Stimulated activated CD4-positive, alpha-beta T cell treated with anti-CD3 and anti-CD28 coated beads, Interleukin-2, amount 100 ng/mL, for 24 hours (primary cell): ENCODE measurements at regions not wholly inside any gene's neighbourhood (a gene's known extent, or its start where the extent isn't known, plus 50 kb on each side); places are given as distances from the start of the nearest gene placed in this dataset.
"Not testable (repeated sequence)": the region's sequence is repeated elsewhere in the genome, so short reads cannot be mapped to it uniquely, and the experiment has no call there.

Experiments used
- DNase-seq, 2 donors: peaks; one replicate each; pipeline ENCODE4 v3.0.0-alpha.2; 2020

DNA sequence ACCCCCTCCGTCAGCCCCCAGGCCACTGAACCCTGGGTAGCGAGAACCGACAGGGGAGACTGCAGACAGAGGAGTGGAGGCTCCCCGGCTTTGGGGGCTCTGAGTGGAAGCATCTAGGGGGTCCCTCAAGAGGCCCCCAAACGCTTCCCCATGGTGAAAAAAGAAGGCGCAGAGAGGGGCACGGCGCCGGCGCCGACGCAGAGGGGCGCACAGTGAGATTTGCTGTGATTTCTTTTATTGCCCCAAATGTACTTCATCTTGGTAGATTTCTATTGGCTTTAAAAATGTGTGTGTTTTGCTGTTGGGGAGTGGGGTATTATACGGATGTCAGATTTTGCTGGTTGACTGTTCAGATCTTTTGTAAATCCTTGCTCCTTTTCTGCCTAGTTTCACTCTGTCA, 392.9 kb downstream of the GOLGA6L6 start:
- DNase-seq, result not testable (repeated sequence)

DNA sequence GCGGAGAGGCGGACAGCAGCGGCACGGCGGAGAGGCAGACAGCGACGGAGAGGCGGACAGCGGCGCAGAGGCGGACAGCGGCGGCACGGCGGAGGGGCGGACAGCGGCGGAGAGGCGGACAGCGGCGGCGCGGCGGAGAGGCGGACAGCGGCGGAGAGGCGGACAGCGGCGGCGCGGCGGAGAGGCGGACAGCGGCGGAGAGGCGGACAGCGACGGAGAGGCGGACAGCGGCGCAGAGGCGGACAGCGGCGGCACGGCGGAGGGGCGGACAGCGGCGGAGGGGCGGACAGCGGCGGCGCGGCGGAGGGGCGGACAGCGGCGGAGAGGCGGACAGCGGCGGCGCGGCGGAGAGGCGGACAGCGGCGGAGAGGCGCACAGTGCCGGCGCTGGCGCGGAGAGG, 393.6 kb downstream of the GOLGA6L6 start:
- DNase-seq, result not testable (repeated sequence)

DNA sequence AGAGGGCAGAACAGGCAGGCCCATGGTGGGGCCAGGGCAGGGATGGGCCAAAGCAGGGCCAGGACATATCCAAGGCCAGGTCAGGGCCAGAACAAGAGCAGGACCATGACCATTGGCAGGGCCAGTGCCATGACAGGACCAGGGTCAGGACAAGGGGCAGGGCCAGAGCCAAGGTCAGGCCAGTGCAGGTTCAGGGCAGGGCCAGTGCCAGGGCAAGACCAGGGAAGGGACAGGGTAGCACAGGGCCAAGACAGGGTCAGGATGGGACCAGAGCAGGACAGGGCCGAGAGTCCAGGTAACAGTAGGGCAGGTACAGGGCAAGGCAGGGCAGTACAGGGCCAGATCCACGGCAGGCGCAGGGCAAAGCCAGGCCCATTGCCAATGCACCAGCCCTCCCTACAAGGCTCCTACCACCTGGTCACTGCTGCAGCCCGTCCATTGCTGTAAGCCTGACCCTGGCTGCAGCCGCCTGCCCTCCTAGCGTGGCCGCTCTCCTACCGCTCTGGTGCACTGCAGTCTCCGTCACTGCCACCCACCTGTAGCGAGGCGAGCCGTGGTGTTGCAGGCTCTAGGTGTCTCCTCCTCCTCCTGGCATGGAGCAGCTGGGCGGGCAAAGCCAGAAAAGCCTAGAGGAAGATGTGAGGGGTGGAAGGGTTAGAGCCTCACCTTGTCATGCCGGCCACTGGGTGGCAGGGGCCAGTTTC, 397.1 kb downstream of the GOLGA6L6 start:
- DNase-seq, result not testable (repeated sequence)

DNA sequence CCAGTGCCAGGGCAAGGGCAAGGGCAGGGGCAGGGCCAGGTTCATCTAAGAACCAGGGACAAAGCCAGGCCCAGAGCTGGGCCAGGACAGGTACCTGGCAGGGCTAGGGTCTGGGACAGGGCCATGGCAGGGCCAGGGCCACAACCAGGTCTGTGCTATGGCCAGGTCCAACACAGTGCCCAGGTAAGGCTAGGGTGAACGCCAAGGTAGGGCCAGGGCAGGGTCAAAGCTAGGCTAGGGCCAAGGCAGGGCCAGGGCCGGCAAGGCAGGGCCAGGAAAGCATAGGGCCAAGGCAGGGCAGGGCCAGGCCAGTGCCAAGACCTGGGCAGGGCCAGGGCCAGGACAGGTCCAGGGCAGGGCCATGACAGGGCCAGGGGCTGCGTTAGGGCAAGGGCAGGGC, 398.7 kb downstream of the GOLGA6L6 start:
- DNase-seq, result not testable (repeated sequence)

DNA sequence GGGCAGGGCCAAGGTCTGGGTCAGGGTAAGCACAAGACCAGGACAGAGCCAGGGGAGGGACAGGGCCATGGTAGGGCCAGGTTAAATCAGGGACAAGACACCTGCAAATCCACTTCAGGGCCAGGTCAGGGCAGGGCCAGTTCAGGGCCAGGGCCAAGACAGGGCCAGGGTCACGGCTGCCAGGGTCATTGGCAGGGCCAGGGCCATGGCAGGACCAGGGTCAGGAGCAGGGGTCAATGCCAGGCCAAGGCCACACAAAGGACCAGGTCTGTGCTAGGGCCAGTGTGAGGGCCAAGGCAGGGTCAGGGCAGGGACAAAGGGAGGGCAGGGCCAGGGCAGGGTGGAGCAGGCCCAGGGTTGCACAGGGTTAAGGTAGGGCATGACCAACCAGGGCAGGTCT, 399.2 kb downstream of the GOLGA6L6 start:
- DNase-seq, result not testable (repeated sequence)

DNA sequence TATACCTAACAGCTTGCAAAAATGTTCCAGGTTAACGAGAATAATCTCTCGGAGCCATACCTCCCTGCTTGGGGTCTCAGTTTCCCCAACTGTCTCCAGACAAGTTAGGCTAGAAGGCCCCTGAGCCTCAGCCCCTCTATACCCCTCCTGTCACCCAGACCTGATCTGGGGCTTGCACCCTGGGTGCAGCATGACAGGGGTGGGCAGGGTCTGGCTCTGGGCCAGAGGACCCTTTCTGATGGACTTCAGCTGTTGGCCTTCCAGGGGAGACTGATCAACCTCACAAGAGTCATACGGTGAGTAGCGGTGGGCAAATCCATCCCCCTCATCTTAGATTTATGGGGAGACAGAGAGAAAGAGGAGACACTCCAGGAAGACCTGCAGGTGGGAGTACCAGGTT, 416.9 kb downstream of the GOLGA6L6 start:
- not testable (repeated sequence) for DNase-seq

DNA sequence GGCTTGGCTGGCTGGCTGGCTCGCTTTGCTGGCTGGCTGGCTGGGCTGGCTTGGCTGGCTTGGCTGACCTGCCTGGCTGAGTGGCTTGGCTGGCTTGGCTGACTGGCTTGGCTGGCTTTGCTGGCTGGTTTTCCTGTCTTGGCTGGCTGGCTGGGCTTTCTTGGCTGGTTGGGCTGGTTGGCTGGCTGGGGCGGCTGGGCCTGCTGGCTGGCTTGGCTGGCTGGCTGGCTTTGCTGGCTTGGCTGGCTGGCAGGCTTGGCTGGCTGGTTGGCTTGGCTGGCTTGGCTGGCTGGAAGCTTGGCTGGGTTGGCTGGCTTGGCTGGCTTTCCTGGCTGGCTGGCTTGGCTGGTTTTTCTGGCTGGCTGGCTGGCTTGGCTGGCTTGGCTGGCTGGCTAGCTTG, 435.6 kb downstream of the GOLGA6L6 start:
- DNase-seq, result no peak

DNA sequence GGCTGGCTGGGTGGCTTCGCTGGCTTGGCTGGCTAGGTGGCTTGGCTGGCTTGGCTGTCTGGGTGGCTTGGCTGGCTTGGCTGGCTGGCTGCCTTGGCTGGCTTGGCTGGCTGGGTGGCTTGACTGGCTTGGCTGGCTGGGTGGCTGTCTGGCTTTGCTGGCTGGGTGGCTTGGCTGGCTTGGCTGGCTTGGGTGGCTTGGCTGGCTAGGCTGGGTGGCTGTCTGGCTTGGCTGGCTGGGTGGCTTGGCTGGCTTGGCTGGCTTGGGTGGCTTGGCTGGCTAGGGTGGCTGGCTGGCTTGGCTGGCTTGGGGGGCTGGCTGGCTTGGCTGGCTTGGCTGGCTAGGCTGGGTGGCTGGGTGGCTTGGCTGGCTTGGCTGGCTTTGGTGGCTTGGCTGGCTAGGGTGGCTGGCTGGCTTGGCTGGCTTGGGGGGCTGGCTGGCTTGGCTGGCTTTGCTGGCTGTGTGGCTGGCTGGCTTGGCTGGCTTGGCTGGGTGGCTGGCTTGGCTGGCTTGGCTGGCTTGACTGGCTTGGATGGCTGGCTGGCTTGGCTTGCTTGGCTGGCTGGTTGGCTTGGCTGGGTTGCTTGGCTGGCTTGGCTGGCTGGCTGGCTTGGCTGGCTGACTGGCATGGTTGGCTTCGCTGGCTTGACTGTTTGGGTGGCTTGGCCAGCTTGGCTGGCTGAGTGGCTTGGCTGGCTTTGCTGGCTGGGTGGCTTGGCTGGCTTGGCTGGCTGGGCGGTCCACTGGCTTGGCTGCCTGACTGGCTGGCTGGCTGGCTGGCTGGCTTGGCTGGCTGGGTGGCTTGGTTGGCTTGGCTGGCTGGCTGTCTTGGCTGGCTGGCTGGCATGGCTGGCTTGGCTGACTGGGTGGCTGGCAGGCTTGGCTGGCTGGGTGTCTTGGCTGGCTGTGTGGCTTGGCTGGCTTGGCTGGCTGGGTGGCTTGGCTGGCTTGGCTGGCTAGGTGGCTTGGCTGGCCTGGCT, 436.3 kb downstream of the GOLGA6L6 start:
- DNase-seq, result not testable (repeated sequence)

DNA sequence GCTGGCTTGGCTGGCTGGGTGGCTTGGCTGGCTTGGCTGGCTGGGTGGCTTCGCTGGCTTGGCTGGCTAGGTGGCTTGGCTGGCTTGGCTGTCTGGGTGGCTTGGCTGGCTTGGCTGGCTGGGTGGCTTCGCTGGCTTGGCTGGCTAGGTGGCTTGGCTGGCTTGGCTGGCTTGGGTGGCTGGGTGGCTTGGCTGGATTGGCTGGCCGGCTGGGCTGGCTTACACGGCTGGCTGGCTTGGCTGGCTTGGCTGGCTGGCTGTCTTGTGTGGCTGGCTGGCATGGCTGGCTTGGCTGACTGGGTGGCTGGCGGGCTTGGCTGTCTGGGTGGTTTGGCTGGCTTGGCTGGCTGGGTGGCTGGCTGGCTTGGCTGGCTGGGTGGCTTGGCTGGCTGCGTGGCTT, 437.0 kb downstream of the GOLGA6L6 start:
- peak in 1 of 2 donors; percentile 17 for DNase-seq

DNA sequence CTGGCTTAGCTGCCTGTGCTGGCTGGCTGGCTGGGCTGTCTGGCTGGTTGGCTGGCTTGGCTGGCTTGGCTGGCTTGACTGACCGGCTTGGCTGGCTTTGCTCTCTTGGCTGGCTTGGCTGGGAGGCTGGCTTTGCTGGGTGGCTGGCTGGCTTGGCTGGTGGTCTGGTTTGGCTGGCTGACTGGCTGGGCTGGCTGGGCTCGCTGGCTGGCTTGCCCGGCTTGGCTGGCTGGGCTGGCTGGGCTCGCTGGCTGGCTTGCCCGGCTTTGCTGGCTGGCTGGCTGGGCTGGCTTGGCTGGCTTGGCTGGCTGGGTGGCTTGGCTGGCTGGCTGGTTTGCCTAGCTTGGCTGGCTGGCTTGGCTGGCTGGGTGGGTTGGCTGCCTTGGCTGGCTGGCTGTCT, 438.7 kb downstream of the GOLGA6L6 start:
- peak in 1 of 2 donors; percentile 17 for DNase-seq

DNA sequence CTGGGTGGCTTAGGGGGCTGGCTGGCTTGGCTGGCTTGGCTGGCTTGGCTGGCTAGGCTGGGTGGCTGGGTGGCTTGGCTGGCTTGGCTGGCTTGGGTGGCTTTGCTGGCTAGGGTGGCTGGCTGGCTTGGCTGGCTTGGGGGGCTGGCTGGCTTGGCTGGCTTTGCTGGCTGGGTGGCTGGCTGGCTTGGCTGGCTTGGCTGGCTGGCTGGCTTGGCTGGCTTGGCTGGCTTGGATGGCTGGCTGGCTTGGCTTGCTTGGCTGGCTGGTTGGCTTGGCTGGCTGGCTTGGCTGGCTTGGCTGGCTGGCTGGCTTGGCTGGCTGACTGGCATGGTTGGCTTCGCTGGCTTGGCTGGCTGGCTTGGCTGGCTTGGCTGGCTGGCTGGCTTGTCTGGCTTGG, 439.4 kb downstream of the GOLGA6L6 start:
- peak in 1 of 2 donors; percentile 18 for DNase-seq

DNA sequence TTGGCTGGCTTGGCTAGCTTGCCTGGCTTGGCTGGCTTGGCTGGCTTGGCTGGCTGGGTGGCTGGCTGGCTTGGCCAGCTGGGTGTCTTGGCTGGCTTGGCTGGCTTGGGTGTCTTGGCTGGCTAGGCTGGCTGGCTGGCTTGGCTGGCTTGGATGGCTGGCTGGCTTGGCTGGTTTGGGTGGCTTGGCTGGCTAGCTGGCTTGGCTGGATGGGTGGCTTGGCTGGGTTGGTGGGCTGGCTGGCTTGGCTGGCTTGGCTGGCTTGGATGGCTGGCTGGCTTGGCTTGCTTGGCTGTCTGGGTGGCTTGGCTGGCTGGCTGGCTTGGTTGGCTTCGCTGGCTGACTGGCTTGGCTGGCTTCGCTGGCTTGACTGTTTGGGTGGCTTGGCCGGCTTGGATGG, 440.3 kb downstream of the GOLGA6L6 start:
- not testable (repeated sequence) for DNase-seq

DNA sequence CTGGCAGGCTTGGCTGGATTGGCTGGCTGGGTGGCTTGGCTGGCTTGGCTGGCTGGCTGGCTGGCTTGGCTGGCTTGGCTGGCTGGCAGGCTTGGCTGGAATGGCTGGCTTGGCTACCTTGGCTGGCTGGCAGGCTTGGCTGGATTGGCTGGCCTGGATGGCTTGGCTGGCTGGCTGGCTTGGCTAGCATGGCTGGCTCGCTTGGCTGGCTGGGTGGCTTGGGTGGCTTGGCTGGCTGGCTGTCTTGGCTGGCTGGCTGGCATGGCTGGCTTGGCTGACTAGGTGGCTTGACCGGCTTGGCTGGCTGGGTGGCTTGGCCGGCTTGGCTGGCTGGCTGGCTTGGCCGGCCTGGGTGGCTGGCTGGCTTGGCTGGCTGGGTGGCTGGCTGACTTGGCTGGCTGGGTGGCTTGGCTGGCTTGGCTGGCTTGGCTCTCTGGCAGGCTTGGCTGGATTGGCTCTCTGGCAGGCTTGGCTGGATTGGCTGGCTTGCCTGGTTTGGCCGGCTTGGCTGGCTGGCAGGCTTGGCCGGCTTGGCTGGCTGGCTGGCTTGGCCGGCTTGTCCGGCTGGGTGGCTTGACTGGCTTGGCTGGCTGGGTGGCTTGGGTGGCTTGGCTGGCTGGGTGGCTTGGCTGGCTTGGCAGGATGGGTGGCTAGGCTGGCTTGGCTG, 440.9 kb downstream of the GOLGA6L6 start:
- DNase-seq, result not testable (repeated sequence)

DNA sequence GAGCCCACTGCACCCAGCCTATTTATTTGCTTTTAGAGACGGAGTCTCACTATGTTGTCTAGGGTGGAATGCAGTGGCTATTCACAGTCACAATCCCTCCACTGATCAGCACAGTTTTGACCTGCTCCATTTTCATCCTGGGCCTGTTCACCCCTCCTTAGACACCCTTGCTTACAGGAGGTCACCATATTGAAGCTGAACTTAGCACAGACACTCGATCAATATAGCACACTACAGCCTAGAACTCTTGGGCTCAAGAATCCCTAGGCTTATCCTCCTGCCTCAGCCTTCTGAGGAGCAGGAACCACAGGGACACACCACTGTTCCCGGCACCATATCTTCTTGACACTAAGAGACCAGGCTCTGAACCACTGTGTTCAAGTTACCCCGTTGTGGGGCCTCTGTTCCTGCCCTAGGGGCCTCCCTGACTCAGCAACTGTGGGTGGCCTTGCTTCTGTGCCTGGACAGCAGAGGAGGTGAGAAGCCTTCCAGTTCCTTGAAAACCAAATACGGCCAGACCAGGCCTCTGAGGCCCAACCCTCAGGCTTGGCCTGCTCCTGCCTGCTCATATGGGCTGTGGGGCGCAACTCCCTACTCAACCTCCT, 445.8 kb downstream of the GOLGA6L6 start:
- DNase-seq, result not testable (repeated sequence)

DNA sequence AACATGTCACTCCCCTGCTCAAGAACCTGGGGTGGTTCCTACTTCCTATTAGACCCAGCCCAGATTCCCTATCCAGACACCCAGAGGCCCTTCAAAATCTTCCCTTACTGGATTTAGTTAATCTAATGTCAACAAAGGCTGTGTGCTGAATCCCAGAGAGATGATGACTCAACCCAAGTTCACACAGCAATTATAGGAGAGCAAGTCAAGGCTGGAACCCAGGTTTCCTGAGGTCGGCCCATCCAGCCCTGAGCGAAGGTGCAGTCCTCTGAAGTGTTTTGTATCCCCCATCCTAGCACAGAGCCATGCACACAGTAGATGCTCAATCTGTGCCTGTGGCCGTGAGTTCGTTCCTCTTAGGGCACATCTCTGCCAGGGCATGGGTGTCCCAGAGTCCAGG, 452.1 kb downstream of the GOLGA6L6 start:
- DNase-seq, result not testable (repeated sequence)

DNA sequence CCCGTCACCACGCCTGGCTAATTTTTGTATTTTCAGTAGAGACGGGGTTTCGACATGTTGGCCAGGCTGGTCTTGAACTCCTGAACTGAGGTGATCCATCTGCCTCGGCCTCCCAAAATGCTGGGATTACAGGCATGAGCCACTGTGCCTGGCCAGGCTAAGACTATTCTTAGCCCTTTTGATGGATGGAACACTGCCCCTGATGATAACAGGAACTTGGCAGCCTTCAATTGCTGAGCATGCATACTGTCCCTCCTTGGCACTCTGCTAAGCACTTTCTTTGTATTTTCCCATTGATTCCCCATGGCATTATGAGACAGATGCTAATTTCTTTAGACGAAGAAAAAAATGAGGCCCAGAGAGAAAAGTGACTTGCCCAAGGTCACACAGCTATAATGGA, 457.6 kb downstream of the GOLGA6L6 start:
- not testable (repeated sequence) for DNase-seq

DNA sequence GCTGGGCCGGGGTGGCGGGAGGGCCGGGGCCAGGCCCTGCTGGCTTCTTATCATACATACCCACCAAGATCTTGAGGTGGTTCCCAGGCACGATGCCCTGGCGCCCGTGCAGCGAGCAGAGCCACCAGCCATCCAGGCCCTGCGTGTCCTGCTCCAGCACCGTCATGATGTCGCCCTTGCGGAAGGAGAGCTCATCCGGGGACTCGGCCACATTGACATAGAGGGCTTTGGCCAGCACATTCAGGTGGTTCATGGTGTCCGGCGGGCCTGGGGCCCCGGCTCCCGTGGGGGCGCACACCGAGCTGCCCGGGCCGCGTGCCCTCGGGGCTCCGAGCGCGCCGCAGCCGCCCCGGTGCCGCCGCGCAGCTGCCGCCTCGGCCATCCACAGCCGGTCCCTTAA, 467.5 kb downstream of the GOLGA6L6 start:
- DNase-seq, result not testable (repeated sequence)

DNA sequence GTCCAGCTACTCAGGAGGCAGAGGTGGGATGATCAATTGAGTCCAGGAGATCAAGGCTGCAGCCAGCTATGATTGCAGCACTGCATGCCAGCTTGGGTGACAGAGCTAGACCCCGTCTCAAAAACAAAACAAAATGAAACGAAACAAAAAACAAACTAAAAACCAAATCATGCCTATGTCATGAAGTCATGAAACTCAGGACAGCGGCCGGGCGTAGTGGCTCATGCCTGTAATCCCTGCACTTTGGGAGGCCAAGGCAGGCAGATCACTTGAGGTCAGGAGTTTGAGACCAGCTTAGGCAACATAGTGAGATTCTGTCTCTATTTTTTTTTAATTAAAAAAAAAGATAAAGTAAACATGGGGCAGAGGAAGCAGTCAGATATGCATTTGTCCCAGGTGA, 472.6 kb downstream of the GOLGA6L6 start:
- DNase-seq, result not testable (repeated sequence)

DNA sequence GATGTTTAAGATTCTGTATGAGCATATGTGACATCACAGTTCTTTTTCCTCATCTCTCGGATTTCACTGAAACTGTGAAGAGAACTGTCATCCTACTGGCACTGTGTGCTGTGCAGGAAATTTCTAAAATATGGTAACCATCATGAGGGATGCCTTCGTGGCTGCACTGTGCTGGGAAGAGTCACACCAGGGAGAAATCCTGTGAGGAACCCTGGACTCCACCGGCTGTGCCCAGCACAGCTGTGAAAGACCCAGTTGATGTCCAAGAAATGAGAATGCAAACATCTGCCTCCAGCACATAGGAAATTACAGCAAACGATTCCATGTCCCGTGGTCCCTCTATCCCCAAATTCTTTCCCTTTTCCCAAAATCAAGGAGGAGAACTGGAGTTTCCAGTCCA, 475.4 kb downstream of the GOLGA6L6 start:
- not testable (repeated sequence) for DNase-seq

DNA sequence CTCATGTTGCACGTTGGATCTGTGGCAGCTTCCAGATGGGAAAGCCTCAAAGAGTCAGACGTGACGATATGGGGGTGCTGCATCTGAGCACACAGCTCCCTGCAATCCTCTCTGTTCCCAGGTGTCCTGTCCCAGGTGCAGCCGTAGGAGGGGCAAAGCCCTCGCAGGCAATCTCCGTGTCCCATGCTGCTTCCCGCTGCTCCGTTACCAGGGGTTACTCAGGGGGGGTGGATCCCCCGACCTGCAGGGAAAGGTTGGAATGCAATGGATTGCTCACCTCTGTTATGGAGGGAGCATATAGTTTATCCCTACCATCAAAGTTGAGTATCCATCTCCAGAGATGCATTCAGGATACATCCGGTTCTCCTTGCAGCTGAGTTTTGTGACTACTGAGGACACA, 476.1 kb downstream of the GOLGA6L6 start:
- not testable (repeated sequence) for DNase-seq

DNA sequence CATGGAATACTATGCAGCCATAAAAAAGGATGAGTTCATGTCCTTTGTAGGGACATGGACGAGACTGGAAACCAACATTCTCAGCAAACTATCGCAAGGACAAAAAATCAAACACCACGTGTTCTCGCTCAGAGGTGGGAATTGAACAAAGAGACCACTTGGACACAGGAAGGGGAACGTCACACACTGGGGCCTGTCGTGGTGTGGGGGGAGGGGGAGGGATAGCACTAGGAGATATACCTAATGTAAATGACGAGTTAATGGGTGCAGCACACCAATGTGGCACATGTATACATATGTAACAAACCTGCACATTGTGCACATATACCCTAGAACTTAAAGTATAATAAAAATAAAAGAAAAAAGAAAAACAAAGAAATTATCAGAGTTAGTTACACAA, 478.4 kb downstream of the GOLGA6L6 start:
- DNase-seq, result not testable (repeated sequence)

DNA sequence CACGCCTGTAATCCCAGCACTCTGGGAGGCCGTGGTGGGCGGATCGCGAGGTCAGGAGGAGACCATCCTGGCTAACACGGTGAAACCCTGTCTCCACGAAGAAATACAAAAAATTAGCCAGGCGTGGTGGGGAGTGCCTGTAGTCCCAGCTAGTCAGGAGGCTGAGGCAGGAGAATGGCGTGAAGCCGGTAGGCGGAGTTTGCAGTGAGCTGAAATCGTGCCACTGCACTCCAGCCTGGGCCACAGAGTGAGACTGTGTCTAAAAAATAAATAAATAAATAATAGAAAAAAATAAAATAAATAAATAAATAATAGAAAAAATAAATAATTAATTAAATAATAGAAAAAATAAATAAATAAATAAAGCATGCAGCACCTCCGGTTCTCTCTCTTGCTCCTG, 480.8 kb downstream of the GOLGA6L6 start:
- not testable (repeated sequence) for DNase-seq

DNA sequence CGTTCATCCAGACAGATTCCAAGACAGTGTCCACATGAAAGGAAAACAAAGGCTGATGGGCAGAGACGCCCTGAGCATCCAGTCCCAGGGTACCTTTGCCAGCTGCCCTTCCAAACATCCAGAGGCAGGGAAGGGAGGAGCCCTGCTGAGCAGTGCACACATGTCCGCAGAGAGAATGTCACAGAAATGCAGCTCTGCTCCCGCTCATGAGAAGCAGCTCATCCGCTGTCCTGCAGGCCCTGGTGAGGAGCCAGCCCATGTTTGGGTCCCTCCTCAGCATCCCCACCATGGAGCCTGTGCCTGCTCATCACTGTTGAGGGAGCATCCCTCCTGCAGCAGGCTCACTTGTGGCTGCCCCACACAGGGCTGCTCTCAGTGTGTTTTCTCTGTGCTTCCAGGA, 484.7 kb downstream of the GOLGA6L6 start:
- not testable (repeated sequence) for DNase-seq
